OCI-LY1 (cell line): ENCODE measurements at regions not wholly inside any gene's neighbourhood (a gene's known extent, or its start where the extent isn't known, plus 50 kb on each side); places are given as distances from the start of the nearest gene placed in this dataset.

Experiments
- H2AFZ ChIP-seq: fragments of 200-600 bp; sonication (generic), shearing (Covaris generic); 2 replicates; pipeline ENCODE4 v1.6.0; 2014; ENCODE audit warnings: antibody characterized with exemption, mild to moderate bottlenecking, low read length
- H3F3A ChIP-seq: fragments of 200-600 bp; sonication (generic), shearing (Covaris generic); 2 replicates; pipeline ENCODE4 v1.6.0; 2014; ENCODE audit warnings: mild to moderate bottlenecking, antibody characterized with exemption, low read length, moderate library complexity; ENCODE audit not compliant: insufficient read depth
- H3K27ac ChIP-seq: fragments of 200-600 bp; sonication (generic); 2 replicates; pipeline ENCODE4 v1.5.1; 2014; ENCODE audit warnings: low read length, mixed run types, mild to moderate bottlenecking, low read depth; ENCODE audit not compliant: poor library complexity, severe bottlenecking
- H3K27me3 ChIP-seq: fragments of 200-600 bp; sonication (generic); 2 replicates; pipeline ENCODE4 v1.6.0; 2014; ENCODE audit warnings: antibody characterized with exemption, mild to moderate bottlenecking, low read length, moderate library complexity; ENCODE audit not compliant: insufficient read depth
- H3K36me3 ChIP-seq: fragments of 200-600 bp; sonication (generic); 2 replicates; pipeline ENCODE4 v1.6.1; 2014; ENCODE audit warnings: mild to moderate bottlenecking, antibody characterized with exemption, low read length, moderate library complexity, mixed read lengths; ENCODE audit not compliant: insufficient read depth
- H3K4me1 ChIP-seq: fragments of 200-600 bp; sonication (generic); 2 replicates; pipeline ENCODE4 v1.5.1; 2014; ENCODE audit warnings: mild to moderate bottlenecking, low read length, moderate library complexity; ENCODE audit not compliant: insufficient read depth, severe bottlenecking
- H3K4me2 ChIP-seq: fragments of 200-600 bp; sonication (generic), shearing (Covaris generic); 2 replicates; pipeline ENCODE4 v1.6.1; 2014; ENCODE audit warnings: low read length
- H3K4me3 ChIP-seq: fragments of 200-600 bp; sonication (generic); 2 replicates; pipeline ENCODE4 v1.5.1; 2014; ENCODE audit warnings: low read length, low read depth, mild to moderate bottlenecking, mixed read lengths; ENCODE audit not compliant: poor library complexity, severe bottlenecking
- H3K79me2 ChIP-seq: fragments of 200-600 bp; shearing (Covaris generic); 2 replicates; pipeline ENCODE4 v1.6.1; 2016; ENCODE audit warnings: mixed run types, low read length, mixed read lengths; ENCODE audit not compliant: insufficient read depth
- H3K9ac ChIP-seq: fragments of 200-600 bp; sonication (generic), shearing (Covaris generic); 2 replicates; pipeline ENCODE4 v1.6.1; 2014; ENCODE audit warnings: mild to moderate bottlenecking, low read length, mixed read lengths
- H3K9me2 ChIP-seq: fragments of 200-600 bp; sonication (generic), shearing (Covaris generic); 2 replicates; pipeline ENCODE4 v1.6.1; 2014; ENCODE audit warnings: low read depth, mild to moderate bottlenecking, low read length, mixed read lengths
- H3K9me3 ChIP-seq: fragments of 200-600 bp; shearing (Covaris generic); 2 replicates; pipeline ENCODE4 v1.6.1; 2014; ENCODE audit warnings: low read length, mixed read lengths
- H4K20me1 ChIP-seq: fragments of 200-600 bp; sonication (generic), shearing (Covaris generic); 2 replicates; pipeline ENCODE4 v1.6.0; 2016; ENCODE audit warnings: mild to moderate bottlenecking, low read length; ENCODE audit not compliant: insufficient read depth
- EZH2 ChIP-seq: fragments of 200-600 bp; sonication (generic), shearing (Covaris generic); IDR thresholded peaks from 2 replicates; pipeline ENCODE4 v1.8.0; 2017; ENCODE audit warnings: borderline replicate concordance, mixed run types, mild to moderate bottlenecking, antibody characterized with exemption, low read length, moderate library complexity, mixed read lengths
- TF ChIP-seq, protein P1 (sequence below): fragments of 200-600 bp; sonication (generic), shearing (Covaris generic); IDR thresholded peaks from 2 replicates; pipeline ENCODE4 v1.5.1; 2017; ENCODE audit warnings: mild to moderate bottlenecking, antibody characterized with exemption, low read length, moderate library complexity, mixed read lengths

DNA sequence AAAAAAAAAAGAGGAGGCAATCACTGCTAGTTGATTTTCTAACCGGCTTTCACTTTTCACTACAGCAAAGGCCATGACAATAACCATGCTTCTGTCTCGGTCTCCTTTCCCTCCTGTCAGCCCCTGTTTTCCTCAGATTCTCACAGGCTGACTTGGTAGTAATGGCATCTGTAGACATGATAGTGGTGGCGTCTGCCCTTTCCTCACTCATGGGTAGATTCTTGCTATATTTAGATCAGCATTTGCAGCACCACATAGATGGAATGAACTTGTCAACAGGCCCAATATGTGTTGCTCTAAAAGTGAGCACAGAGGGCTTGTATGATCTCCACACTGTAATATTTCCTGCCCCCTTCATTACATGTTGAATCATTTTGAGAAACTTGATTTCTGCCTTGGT is 120.3 kb upstream of the FTMT start:
- Histone ChIP-seq H4K20me1 (no peaks in the 10 kb centered on the region), H3K9ac (no peak overlapping the region), H3K27me3 (no peaks in the 10 kb centered on the region; the same call in 1 of the 2 replicates), H3K79me2 (no peaks in the 10 kb centered on the region), H3K36me3 (no peaks in the 10 kb centered on the region), H3F3A (no peaks in the 10 kb centered on the region), H3K4me3 (no peak overlapping the region), H3K4me2 (no peak overlapping the region), H3K27ac (no peak overlapping the region), H2AFZ (no peak overlapping the region), H3K9me3 (no peaks in the 10 kb centered on the region), H3K9me2 (no peaks in the 10 kb centered on the region), H3K4me1 (no peaks in the 10 kb centered on the region)
- TF ChIP-seq EZH2: no peak
- TF ChIP-seq, protein P1, sequence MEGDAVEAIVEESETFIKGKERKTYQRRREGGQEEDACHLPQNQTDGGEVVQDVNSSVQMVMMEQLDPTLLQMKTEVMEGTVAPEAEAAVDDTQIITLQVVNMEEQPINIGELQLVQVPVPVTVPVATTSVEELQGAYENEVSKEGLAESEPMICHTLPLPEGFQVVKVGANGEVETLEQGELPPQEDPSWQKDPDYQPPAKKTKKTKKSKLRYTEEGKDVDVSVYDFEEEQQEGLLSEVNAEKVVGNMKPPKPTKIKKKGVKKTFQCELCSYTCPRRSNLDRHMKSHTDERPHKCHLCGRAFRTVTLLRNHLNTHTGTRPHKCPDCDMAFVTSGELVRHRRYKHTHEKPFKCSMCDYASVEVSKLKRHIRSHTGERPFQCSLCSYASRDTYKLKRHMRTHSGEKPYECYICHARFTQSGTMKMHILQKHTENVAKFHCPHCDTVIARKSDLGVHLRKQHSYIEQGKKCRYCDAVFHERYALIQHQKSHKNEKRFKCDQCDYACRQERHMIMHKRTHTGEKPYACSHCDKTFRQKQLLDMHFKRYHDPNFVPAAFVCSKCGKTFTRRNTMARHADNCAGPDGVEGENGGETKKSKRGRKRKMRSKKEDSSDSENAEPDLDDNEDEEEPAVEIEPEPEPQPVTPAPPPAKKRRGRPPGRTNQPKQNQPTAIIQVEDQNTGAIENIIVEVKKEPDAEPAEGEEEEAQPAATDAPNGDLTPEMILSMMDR: no peak

- Histone ChIP-seq H2AFZ (no peak overlapping the region), H3K4me2 (no peak overlapping the region), H3K4me3 (no peak overlapping the region), H4K20me1 (no peaks in the 10 kb centered on the region), H3K4me1 (no peaks in the 10 kb centered on the region), H3K27ac (no peak overlapping the region), H3F3A (no peaks in the 10 kb centered on the region), H3K9ac (no peak overlapping the region), H3K27me3 (no peaks in the 10 kb centered on the region), H3K79me2 (no peaks in the 10 kb centered on the region), H3K9me2 (no peaks in the 10 kb centered on the region), H3K36me3 (no peaks in the 10 kb centered on the region), H3K9me3 (no peaks in the 10 kb centered on the region)
- no peak for TF ChIP-seq EZH2
- TF ChIP-seq, protein P1: no peak
Observed at GRCh38 chr5:121735618-121736017, 116.1 kb upstream of the FTMT start.

DNA sequence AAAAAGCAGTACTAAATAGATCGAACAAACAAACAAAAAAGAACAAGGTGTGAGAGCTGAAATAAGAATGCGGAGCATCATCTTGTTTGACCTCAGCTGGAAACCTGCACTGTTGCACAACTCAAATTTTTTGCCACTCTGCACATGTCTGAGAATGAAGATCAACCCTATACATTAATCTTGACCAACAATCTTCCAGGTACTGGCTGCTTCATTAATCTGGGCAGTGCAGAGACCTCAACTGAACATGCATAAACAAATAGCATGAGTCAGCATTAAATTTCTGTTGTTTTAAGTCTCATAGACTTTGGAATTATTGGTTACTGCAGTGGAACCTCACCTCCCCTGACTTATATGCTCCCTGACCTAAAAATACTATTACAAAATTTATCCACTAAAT is 114.6 kb upstream of the FTMT start:
- Histone ChIP-seq H3K27ac (no peak overlapping the region), H3K79me2 (no peaks in the 10 kb centered on the region), H3F3A (no peaks in the 10 kb centered on the region), H2AFZ (no peak overlapping the region), H3K9me2 (no peaks in the 10 kb centered on the region), H3K4me1 (no peaks in the 10 kb centered on the region), H3K9ac (no peak overlapping the region), H3K4me3 (no peak overlapping the region), H4K20me1 (no peaks in the 10 kb centered on the region), H3K27me3 (no peaks in the 10 kb centered on the region), H3K36me3 (no peaks in the 10 kb centered on the region), H3K9me3 (no peaks in the 10 kb centered on the region), H3K4me2 (no peak overlapping the region)
- TF ChIP-seq, protein P1: no peak
- TF ChIP-seq EZH2: no peak
